Astrocyte (in vitro differentiated cells and primary cell): ENCODE measurements at regions not wholly inside any gene's neighbourhood (a gene's known extent, or its start where the extent isn't known, plus 50 kb on each side); places are given as distances from the start of the nearest gene placed in this dataset.

Experiments used
- DNase-seq: peaks from one replicate; pipeline ENCODE4 v3.0.0-alpha.2; 2010; ENCODE audit warnings: low read depth
- FAIRE-seq: peaks from 2 replicates; lab custom pipeline; 2011; peaks lifted over from hg19 to GRCh38; lab: Jason Lieb, UNC
- H2AFZ ChIP-seq: 2 replicates; pipeline ENCODE4 v1.6.0; 2012; ENCODE audit warnings: low read depth, low read length, inconsistent platforms
- H3K27ac ChIP-seq: 2 replicates; pipeline ENCODE4 v1.5.1; 2011; ENCODE audit warnings: low read depth, low read length, inconsistent platforms
- H3K27me3 ChIP-seq: 2 replicates; pipeline ENCODE4 v1.6.0; 2011; ENCODE audit warnings: low read length, inconsistent platforms; ENCODE audit not compliant: insufficient read depth
- H3K36me3 ChIP-seq: 2 replicates; pipeline ENCODE4 v1.5.1; 2011; ENCODE audit warnings: low read length, inconsistent platforms; ENCODE audit not compliant: insufficient read depth
- H3K4me1 ChIP-seq: 2 replicates; pipeline ENCODE4 v1.5.1; 2011; ENCODE audit warnings: low read length, inconsistent platforms; ENCODE audit not compliant: insufficient read depth
- H3K4me2 ChIP-seq: 2 replicates; pipeline ENCODE4 v1.6.0; 2012; ENCODE audit warnings: low read length, inconsistent platforms
- H3K4me3 ChIP-seq: 2 replicates; pipeline ENCODE4 v1.5.1; 2011; ENCODE audit warnings: low read depth, mild to moderate bottlenecking, low read length, inconsistent platforms; ENCODE audit not compliant: insufficient read depth
- H3K79me2 ChIP-seq: 2 replicates; pipeline ENCODE4 v1.6.0; 2012; ENCODE audit warnings: mild to moderate bottlenecking, low read length, inconsistent platforms; ENCODE audit not compliant: insufficient read depth
- H3K9ac ChIP-seq: 2 replicates; pipeline ENCODE4 v1.6.0; 2012; ENCODE audit warnings: mild to moderate bottlenecking, low read length, inconsistent platforms
- H3K9me3 ChIP-seq: 2 replicates; pipeline ENCODE4 v1.5.1; 2012; ENCODE audit warnings: low read depth, mild to moderate bottlenecking, low read length, inconsistent platforms; ENCODE audit not compliant: insufficient read depth
- H4K20me1 ChIP-seq: 2 replicates; pipeline ENCODE4 v1.6.0; 2012; ENCODE audit warnings: low read length, inconsistent platforms; ENCODE audit not compliant: insufficient read depth
- H3K27ac Mint-ChIP-seq: one replicate; pipeline ENCODE4 v1.8.0; 2021; ENCODE audit warnings: mild to moderate bottlenecking, mixed read lengths; ENCODE audit not compliant: unreplicated experiment
- H3K27me3 Mint-ChIP-seq: one replicate; pipeline ENCODE4 v1.8.0; 2021; ENCODE audit warnings: low read depth, mixed read lengths; ENCODE audit not compliant: unreplicated experiment
- H3K36me3 Mint-ChIP-seq: one replicate; pipeline ENCODE4 v1.8.0; 2021; ENCODE audit warnings: low read depth, mixed read lengths; ENCODE audit not compliant: unreplicated experiment
- H3K4me1 Mint-ChIP-seq: one replicate; pipeline ENCODE4 v1.8.0; 2021; ENCODE audit warnings: low read depth, mixed read lengths; ENCODE audit not compliant: unreplicated experiment
- H3K4me3 Mint-ChIP-seq: one replicate; pipeline ENCODE4 v1.8.0; 2021; ENCODE audit warnings: mild to moderate bottlenecking, moderate library complexity, mixed read lengths; ENCODE audit not compliant: unreplicated experiment
- H3K9me3 Mint-ChIP-seq: one replicate; pipeline ENCODE4 v1.8.0; 2021; ENCODE audit warnings: mild to moderate bottlenecking, mixed read lengths; ENCODE audit not compliant: unreplicated experiment
- CTCF ChIP-seq: IDR thresholded peaks from 2 replicates; pipeline ENCODE4 v1.5.1; 2011; ENCODE audit warnings: low read depth, mild to moderate bottlenecking, inconsistent platforms, low read length, moderate library complexity; ENCODE audit not compliant: insufficient read depth
- EZH2 ChIP-seq: IDR thresholded peaks from 2 replicates; pipeline ENCODE4 v1.6.1; 2012; ENCODE audit warnings: mild to moderate bottlenecking, low read length, inconsistent platforms; ENCODE audit not compliant: insufficient read depth

- no peaks in the 10 kb centered on the region for H3K9me3 Mint-ChIP-seq
- Histone ChIP-seq H3K4me3 (no peak overlapping the region), H3K9ac (no peak overlapping the region), H3K36me3 (no peaks in the 10 kb centered on the region), H3K4me1 (no peaks in the 10 kb centered on the region), H2AFZ (no peak overlapping the region), H4K20me1 (no peaks in the 10 kb centered on the region), H3K4me2 (no peak overlapping the region), H3K9me3 (no peaks in the 10 kb centered on the region), H3K27me3 (no peaks in the 10 kb centered on the region), H3K79me2 (no peaks in the 10 kb centered on the region), H3K27ac (no peak overlapping the region)
- H3K27me3 Mint-ChIP-seq, result peaks cover 3% of the 10 kb centered on the region
- H3K36me3 Mint-ChIP-seq, result no peaks in the 10 kb centered on the region
- TF ChIP-seq EZH2 (no peak), CTCF (no peak)
- FAIRE-seq, result no peak
- DNase-seq, result no peak
- H3K27ac Mint-ChIP-seq, result no peak overlapping the region
- no peaks in the 10 kb centered on the region for H3K4me1 Mint-ChIP-seq
- H3K4me3 Mint-ChIP-seq, result no peak overlapping the region
Observed at GRCh38 chr15:37199545-37199944, 99.2 kb upstream of the MEIS2 start.

GRCh38 chr15:37203050-37203449, 102.7 kb upstream of the MEIS2 start:
- Histone ChIP-seq H3K36me3 (no peaks in the 10 kb centered on the region), H3K27ac (no peak overlapping the region), H3K4me2 (no peak overlapping the region), H3K9me3 (no peaks in the 10 kb centered on the region), H3K9ac (no peak overlapping the region), H4K20me1 (no peaks in the 10 kb centered on the region), H3K4me3 (no peak overlapping the region), H3K27me3 (no peaks in the 10 kb centered on the region), H3K4me1 (no peaks in the 10 kb centered on the region), H3K79me2 (no peaks in the 10 kb centered on the region), H2AFZ (no peak overlapping the region)
- no peak overlapping the region for H3K4me3 Mint-ChIP-seq
- H3K36me3 Mint-ChIP-seq, result no peaks in the 10 kb centered on the region
- no peaks in the 10 kb centered on the region for H3K4me1 Mint-ChIP-seq
- H3K27me3 Mint-ChIP-seq, result no peaks in the 10 kb centered on the region
- no peak for TF ChIP-seq EZH2
- TF ChIP-seq CTCF, result no peak
- FAIRE-seq (no peak), DNase-seq (no peak)
- H3K27ac Mint-ChIP-seq, result no peak overlapping the region
- H3K9me3 Mint-ChIP-seq, result no peaks in the 10 kb centered on the region

GRCh38 chr15:37204692-37205091, 104.3 kb upstream of the MEIS2 start:
- H3K4me1 ChIP-seq, result no peaks in the 10 kb centered on the region
- no peak for DNase-seq
- no peak overlapping the region for H3K27ac ChIP-seq
- Mint-ChIP-seq H3K36me3 (no peaks in the 10 kb centered on the region), H3K4me1 (no peaks in the 10 kb centered on the region), H3K27me3 (no peaks in the 10 kb centered on the region), H3K9me3 (no peaks in the 10 kb centered on the region), H3K4me3 (no peak overlapping the region), H3K27ac (no peak overlapping the region)
- H2AFZ ChIP-seq, result no peak overlapping the region
- H3K27me3 ChIP-seq, result no peaks in the 10 kb centered on the region
- no peaks in the 10 kb centered on the region for H4K20me1 ChIP-seq
- no peak overlapping the region for H3K9ac ChIP-seq
- no peak overlapping the region for H3K4me3 ChIP-seq
- no peaks in the 10 kb centered on the region for H3K79me2 ChIP-seq
- no peak overlapping the region for H3K4me2 ChIP-seq
- TF ChIP-seq EZH2, result no peak
- H3K36me3 ChIP-seq, result no peaks in the 10 kb centered on the region
- H3K9me3 ChIP-seq, result no peaks in the 10 kb centered on the region
- no peak for FAIRE-seq
